ENCODE measurements at regions not wholly inside any gene's neighbourhood (a gene's known extent, or its start where the extent isn't known, plus 50 kb on each side); places are given as distances from the start of the nearest gene placed in this dataset.

DNA sequence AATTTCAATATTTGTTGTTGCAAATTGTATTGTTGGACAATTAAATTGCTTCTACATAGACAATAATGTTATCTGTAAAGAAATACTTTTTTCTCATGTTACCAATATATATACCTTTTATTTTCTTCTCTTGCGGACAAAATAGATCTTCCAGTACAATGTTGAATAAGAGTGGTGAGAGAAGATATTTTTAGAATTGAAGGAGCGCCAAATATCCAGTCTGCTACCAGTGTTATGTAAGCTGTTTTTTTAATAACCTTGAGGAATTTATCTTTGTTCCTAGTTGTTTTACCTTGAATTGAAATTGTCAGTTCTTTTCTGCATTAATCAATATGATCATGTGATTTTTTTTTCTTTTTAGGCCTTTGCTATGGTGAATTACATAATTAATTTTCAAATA lies 1702.5 kb upstream of the RAG2 start:
- Mint-ChIP-seq H3K36me3 (ENCODE audit: low read depth) (no peaks in the 10 kb centered on the region), H3K27me3 (no peaks in the 10 kb centered on the region), H3K9me3 (peaks cover 5% of the 10 kb centered on the region), H3K4me3 (no peak overlapping the region), H3K27ac (no peak overlapping the region), H3K4me1 (ENCODE audit: low read depth) (no peaks in the 10 kb centered on the region)
- ATAC-seq (no peak), DNase-seq (no peak)
- TF ChIP-seq, protein P1, sequence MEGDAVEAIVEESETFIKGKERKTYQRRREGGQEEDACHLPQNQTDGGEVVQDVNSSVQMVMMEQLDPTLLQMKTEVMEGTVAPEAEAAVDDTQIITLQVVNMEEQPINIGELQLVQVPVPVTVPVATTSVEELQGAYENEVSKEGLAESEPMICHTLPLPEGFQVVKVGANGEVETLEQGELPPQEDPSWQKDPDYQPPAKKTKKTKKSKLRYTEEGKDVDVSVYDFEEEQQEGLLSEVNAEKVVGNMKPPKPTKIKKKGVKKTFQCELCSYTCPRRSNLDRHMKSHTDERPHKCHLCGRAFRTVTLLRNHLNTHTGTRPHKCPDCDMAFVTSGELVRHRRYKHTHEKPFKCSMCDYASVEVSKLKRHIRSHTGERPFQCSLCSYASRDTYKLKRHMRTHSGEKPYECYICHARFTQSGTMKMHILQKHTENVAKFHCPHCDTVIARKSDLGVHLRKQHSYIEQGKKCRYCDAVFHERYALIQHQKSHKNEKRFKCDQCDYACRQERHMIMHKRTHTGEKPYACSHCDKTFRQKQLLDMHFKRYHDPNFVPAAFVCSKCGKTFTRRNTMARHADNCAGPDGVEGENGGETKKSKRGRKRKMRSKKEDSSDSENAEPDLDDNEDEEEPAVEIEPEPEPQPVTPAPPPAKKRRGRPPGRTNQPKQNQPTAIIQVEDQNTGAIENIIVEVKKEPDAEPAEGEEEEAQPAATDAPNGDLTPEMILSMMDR (IDR thresholded peaks at IDR 0.05), result no peak
- CTCF ChIA-PET, result no interaction called here
- intact Hi-C loops (cut with micrococcal nuclease), result no loop called here
- POLR2A ChIA-PET, result no interaction called here

DNA sequence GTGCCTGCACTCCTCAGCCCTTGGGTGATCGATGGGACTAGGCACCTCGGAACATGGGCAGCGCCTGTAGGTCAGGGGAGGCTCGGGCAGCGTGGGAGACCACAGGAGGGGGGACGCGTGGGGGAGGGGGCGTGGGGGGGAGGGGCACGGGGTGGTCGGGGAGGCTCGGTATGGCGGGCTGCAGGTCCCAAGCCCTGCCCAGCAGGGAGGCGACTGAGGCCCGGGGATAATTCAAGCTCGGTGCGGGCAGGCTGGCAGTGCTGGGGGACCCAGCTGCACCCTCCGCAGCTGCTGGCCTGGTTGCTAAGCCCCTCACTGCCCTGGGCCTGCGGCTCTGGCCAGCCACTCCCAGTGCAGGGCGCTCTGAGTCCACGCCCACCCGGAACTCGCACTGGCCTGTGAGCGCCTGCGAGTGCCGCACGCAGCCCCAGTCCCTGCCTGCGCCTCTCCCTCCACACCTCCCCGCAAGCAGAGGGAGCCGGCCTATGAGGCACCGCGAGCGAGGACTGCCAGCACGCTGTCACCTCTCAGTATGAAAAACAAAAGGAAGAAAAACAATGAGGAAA lies 1698.3 kb upstream of the RAG2 start:
- Mint-ChIP-seq H3K4me3 (no peak overlapping the region), H3K27ac (no peak overlapping the region), H3K4me1 (ENCODE audit: low read depth) (no peaks in the 10 kb centered on the region), H3K36me3 (ENCODE audit: low read depth) (no peaks in the 10 kb centered on the region), H3K27me3 (no peaks in the 10 kb centered on the region), H3K9me3 (peaks cover 14% of the 10 kb centered on the region)
- TF ChIP-seq, protein P1 (IDR thresholded peaks at IDR 0.05), result no peak
- no peak for DNase-seq
- ChIA-PET CTCF (no interaction called here), POLR2A (no interaction called here)
- ATAC-seq, result no peak
- intact Hi-C loops (cut with micrococcal nuclease), result no loop called here

DNA sequence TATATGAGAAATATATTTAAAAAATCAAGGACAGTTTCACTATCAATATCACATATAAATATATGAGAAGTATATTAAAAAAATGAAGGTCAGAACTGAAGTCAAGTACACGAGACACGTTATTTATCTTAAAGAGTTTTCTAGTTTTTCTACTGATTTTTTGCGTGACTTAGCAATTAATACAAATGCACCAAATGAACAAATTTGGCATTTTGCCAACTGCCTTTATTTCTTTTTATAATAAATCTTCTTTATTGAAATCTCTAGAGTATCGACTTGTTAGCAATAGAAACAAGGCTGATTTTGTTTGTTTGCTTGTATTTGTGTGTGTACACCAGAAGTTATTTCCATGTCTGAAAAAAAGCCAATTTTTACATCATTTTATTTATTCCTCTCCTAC lies 1684.7 kb upstream of the RAG2 start:
- ChIA-PET POLR2A (no interaction called here), CTCF (no interaction called here)
- H3K9me3 Mint-ChIP-seq, result peaks cover 9% of the 10 kb centered on the region
- H3K27ac Mint-ChIP-seq, result no peak overlapping the region
- H3K36me3 Mint-ChIP-seq (ENCODE audit: low read depth), result no peaks in the 10 kb centered on the region
- intact Hi-C loops (cut with micrococcal nuclease), result no loop called here
- H3K4me3 Mint-ChIP-seq, result no peak overlapping the region
- TF ChIP-seq, protein P1 (IDR thresholded peaks at IDR 0.05), result no peak
- DNase-seq (no peak), ATAC-seq (no peak)
- H3K4me1 Mint-ChIP-seq (ENCODE audit: low read depth), result no peaks in the 10 kb centered on the region
- H3K27me3 Mint-ChIP-seq, result no peaks in the 10 kb centered on the region

DNA sequence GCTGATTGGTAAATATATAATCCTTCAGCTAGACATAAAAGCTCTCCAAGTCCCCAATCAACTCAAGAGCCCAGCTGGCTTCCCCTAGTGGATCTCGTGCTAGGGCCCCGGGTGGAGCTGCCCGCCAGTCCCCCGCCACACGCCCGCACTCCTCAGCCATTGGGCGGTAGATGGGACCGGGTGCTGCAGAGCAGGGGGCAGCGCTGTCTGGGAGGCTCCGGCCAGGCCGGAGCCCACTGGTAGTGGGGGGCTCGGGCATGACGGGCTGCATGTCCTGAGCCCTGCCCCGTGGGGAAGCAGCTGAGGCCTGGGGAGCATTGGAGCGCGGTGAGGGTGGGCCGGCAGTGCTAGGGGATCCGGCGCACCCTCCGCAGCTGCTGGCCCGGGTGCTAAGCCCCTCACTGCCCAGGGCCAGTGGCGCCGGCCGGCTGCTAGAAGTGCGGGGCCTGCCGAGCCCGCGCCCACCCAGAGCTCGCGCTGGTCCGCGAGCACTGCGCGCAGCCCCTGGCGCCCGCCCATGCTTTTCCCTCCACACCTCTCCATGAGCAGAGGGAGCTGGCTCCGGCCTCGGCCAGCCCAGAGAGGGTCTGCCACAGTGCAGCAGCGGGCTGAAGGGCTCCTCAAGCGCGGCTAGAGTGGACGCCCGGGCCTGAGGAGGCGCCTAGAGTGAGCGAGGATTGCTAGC lies 1680.6 kb upstream of the RAG2 start:
- ChIA-PET CTCF (no interaction called here), POLR2A (no interaction called here)
- Mint-ChIP-seq H3K9me3 (peaks cover 7% of the 10 kb centered on the region), H3K4me3 (no peak overlapping the region), H3K27ac (no peak overlapping the region), H3K27me3 (no peaks in the 10 kb centered on the region), H3K36me3 (ENCODE audit: low read depth) (no peaks in the 10 kb centered on the region), H3K4me1 (ENCODE audit: low read depth) (no peaks in the 10 kb centered on the region)
- intact Hi-C loops (cut with micrococcal nuclease), result no loop called here
- ATAC-seq, result no peak
- no peak for DNase-seq
- TF ChIP-seq, protein P1 (IDR thresholded peaks at IDR 0.05), result no peak

DNA sequence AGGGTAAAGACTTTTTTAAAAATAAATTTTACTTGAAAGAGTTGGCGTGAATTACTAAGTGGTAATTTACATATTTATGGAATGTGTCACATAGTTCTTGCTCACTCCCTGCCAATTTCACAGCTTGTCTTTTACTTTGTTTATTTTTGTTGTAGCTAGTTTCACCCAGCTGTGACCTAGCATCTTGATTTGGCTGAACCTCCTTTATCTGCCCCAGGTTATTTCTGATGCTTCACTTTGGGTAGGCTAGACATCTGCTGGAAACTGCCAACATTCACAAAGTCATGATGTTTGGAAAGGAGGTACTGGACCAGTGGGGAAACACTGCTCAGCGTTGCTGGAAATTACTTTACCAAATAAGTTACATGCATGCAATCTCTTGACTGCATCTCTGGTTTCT lies 1676.0 kb upstream of the RAG2 start:
- ATAC-seq (no peak), DNase-seq (no peak)
- H3K9me3 Mint-ChIP-seq, result peaks cover 8% of the 10 kb centered on the region
- no peaks in the 10 kb centered on the region for H3K27me3 Mint-ChIP-seq
- POLR2A ChIA-PET, result no interaction called here
- intact Hi-C loops (cut with micrococcal nuclease), result no loop called here
- no peak overlapping the region for H3K4me3 Mint-ChIP-seq
- H3K36me3 Mint-ChIP-seq (ENCODE audit: low read depth), result no peaks in the 10 kb centered on the region
- H3K27ac Mint-ChIP-seq, result no peak overlapping the region
- TF ChIP-seq, protein P1 (IDR thresholded peaks at IDR 0.05), result no peak
- no peaks in the 10 kb centered on the region for H3K4me1 Mint-ChIP-seq (ENCODE audit: low read depth)
- CTCF ChIA-PET, result no interaction called here

Measured in activated CD8-positive, alpha-beta T cell treated with anti-CD3 and anti-CD28 coated beads for 36 hours (primary cell).